Hippocampal formation (tissue), 2 donors: ENCODE measurements at regions not wholly inside any gene's neighbourhood (a gene's known extent, or its start where the extent isn't known, plus 50 kb on each side); places are given as distances from the start of the nearest gene placed in this dataset.
"Not testable (repeated sequence)": the region's sequence is repeated elsewhere in the genome, so short reads cannot be mapped to it uniquely, and the experiment has no call there.

Experiments
- DNase-seq, 2 donors: peaks; one replicate each; lab custom pipeline; 2025; lab: John Stamatoyannopoulos, UW

GRCh38 chr7:17396692-17397091 is 98.2 kb downstream of the AHR start:
- no peak for DNase-seq

GRCh38 chr7:17401791-17402627 is 103.6 kb downstream of the AHR start:
- no peak for DNase-seq

GRCh38 chr7:17402628-17403278 is 104.3 kb downstream of the AHR start:
- DNase-seq: no peak

GRCh38 chr7:17404006-17404405 is 105.6 kb downstream of the AHR start:
- no peak for DNase-seq

GRCh38 chr7:17405786-17406185 is 107.3 kb downstream of the AHR start:
- DNase-seq: no peak

- no peak for DNase-seq
Observed at GRCh38 chr7:17406738-17407137, 108.3 kb downstream of the AHR start.

- no peak for DNase-seq
Observed at GRCh38 chr7:17407229-17407628, 108.8 kb downstream of the AHR start.

GRCh38 chr7:17408245-17408903 is 109.9 kb downstream of the AHR start:
- no peak for DNase-seq

GRCh38 chr7:17408904-17409290 is 110.4 kb downstream of the AHR start:
- DNase-seq: no peak

GRCh38 chr7:17411922-17412321 is 113.5 kb downstream of the AHR start:
- DNase-seq: no peak

GRCh38 chr7:17412883-17413282 is 114.4 kb downstream of the AHR start:
- DNase-seq: no peak

- no peak for DNase-seq
Observed at GRCh38 chr7:17415955-17416354, 117.5 kb downstream of the AHR start.

GRCh38 chr7:17420308-17421015 is 122.0 kb downstream of the AHR start:
- not testable (repeated sequence) for DNase-seq

- DNase-seq: no peak
Observed at GRCh38 chr7:17421941-17422340, 123.5 kb downstream of the AHR start.

GRCh38 chr7:17422966-17423365 is 124.5 kb downstream of the AHR start:
- DNase-seq: no peak

GRCh38 chr7:17427924-17428323 is 129.5 kb downstream of the AHR start:
- DNase-seq: no peak

GRCh38 chr7:17429579-17429978 is 131.1 kb downstream of the AHR start:
- no peak for DNase-seq

- DNase-seq: no peak
Observed at GRCh38 chr7:17432793-17433192, 134.3 kb downstream of the AHR start.

- DNase-seq: no peak
Observed at GRCh38 chr7:17434191-17434590, 135.7 kb downstream of the AHR start.

- DNase-seq: no peak
Observed at GRCh38 chr7:17434841-17435692, 136.6 kb downstream of the AHR start.

GRCh38 chr7:17436126-17436525 is 137.7 kb downstream of the AHR start:
- DNase-seq: no peak
